B cell (primary cell): ENCODE measurements at regions not wholly inside any gene's neighbourhood (a gene's known extent, or its start where the extent isn't known, plus 50 kb on each side); places are given as distances from the start of the nearest gene placed in this dataset.

ENCODE experiments used
- ATAC-seq: fragments of 200-7000 bp; cut with Tn5 transposase; one replicate; pipeline ENCODE4 v1.10.0; 2021; ENCODE audit warnings: low read depth, mild to moderate bottlenecking, moderate number of reproducible peaks, moderate library complexity
- CTCF ChIA-PET: fragments of 350-600 bp; sonication (Branson Sonifier 250); formaldehyde crosslinking; loops from one replicate; lab custom pipeline; 2021; ENCODE audit warnings: antibody characterized with exemption, inconsistent platforms; lab: Charles Lee
- POLR2A ChIA-PET: fragments of 350-600 bp; sonication (Branson Sonifier 250); formaldehyde crosslinking; loops from one replicate; lab custom pipeline; 2021; ENCODE audit warnings: antibody characterized with exemption; lab: Charles Lee
- DNase-seq: peaks from one replicate; pipeline ENCODE4 v3.0.0; 2013
- H2AFZ ChIP-seq: 2 replicates; pipeline ENCODE4 v1.6.1; 2012; ENCODE audit warnings: mild to moderate bottlenecking, low read depth, low read length; ENCODE audit not compliant: insufficient read depth, poor library complexity, severe bottlenecking
- H3K27ac ChIP-seq, 2 donors: 1 replicate in 1 of 2; 2 replicates in 1 of 2; pipeline ENCODE4 v1.5.1; 2012 to 2013; ENCODE audit warnings: low read length in 2 of 2, mild to moderate bottlenecking in 2 of 2, moderate library complexity in 1 of 2
- H3K27me3 ChIP-seq, 4 experiments: fragments of 200-600 bp in 1 of 4; sonication (generic) in 1 of 4; replicated peaks in 1 of 4; 1 replicate in 2 of 4; 2 replicates in 2 of 4; pipeline versions ENCODE4 v1.6.1 to v1.7.0; 2013 to 2016; ENCODE audit warnings: low read length in 3 of 4, mild to moderate bottlenecking in 2 of 4, mixed read lengths in 1 of 4, moderate library complexity in 1 of 4; ENCODE audit not compliant: insufficient read depth in 4 of 4, control insufficient read depth in 3 of 4; ENCODE audit errors: control extremely low read depth in 1 of 4
- H3K36me3 ChIP-seq, 2 experiments: replicated peaks in 1 of 2; 1 replicate in 1 of 2; 2 replicates in 1 of 2; pipeline versions ENCODE4 v1.6.1 to v1.7.1; 2013; ENCODE audit warnings: low read length in 1 of 2; ENCODE audit not compliant: insufficient read depth in 2 of 2, control insufficient read depth in 1 of 2; ENCODE audit errors: control extremely low read depth in 1 of 2, extremely low read depth in 1 of 2
- H3K4me1 ChIP-seq, 2 donors: fragments of 200-600 bp in 1 of 2; sonication (generic) in 1 of 2; 1 replicate in 1 of 2; 2 replicates in 1 of 2; pipeline versions ENCODE4 v1.5.1 to v1.6.1; 2013 to 2017; ENCODE audit warnings: low read length in 2 of 2; ENCODE audit not compliant: control insufficient read depth in 2 of 2, insufficient read depth in 2 of 2
- H3K4me2 ChIP-seq: replicated peaks from 2 replicates; pipeline ENCODE3; 2012; ENCODE audit warnings: mild to moderate bottlenecking, low read depth, low read length; ENCODE audit not compliant: poor library complexity, severe bottlenecking
- H3K4me3 ChIP-seq, 5 experiments: fragments of 200-600 bp in 1 of 5; sonication (generic) in 1 of 5; 1 replicate in 3 of 5; 2 replicates in 2 of 5; pipeline versions ENCODE4 v1.5.1 to v1.7.0; 2011 to 2016; ENCODE audit warnings: low read length in 4 of 5, mild to moderate bottlenecking in 4 of 5, low read depth in 2 of 5, control low read depth in 1 of 5, moderate library complexity in 1 of 5; ENCODE audit not compliant: insufficient read depth in 1 of 5; ENCODE audit errors: control extremely low read depth in 1 of 5, extremely low read depth in 1 of 5
- H3K79me2 ChIP-seq: fragments of 200-600 bp; sonication (generic); one replicate; pipeline ENCODE4 v1.6.0; 2016; ENCODE audit warnings: low read length; ENCODE audit not compliant: control insufficient read depth, insufficient read depth
- H3K9ac ChIP-seq: fragments of 200-600 bp; sonication (generic); 2 replicates; pipeline ENCODE4 v1.6.1; 2017; ENCODE audit warnings: mild to moderate bottlenecking, low read length, moderate library complexity
- H3K9me3 ChIP-seq, 3 donors: one replicate each; pipeline versions ENCODE4 v1.6.1 to v1.7.1; 2013; ENCODE audit warnings: low read length in 2 of 3; ENCODE audit not compliant: control insufficient read depth in 2 of 3, insufficient read depth in 1 of 3; ENCODE audit errors: control extremely low read depth in 1 of 3
- H4K20me1 ChIP-seq: 2 replicates; pipeline ENCODE4 v1.6.0; 2012; ENCODE audit warnings: mild to moderate bottlenecking, low read length; ENCODE audit not compliant: insufficient read depth, control insufficient read depth, poor library complexity, severe bottlenecking
- H3K27ac Mint-ChIP-seq: one replicate; pipeline ENCODE4 v1.8.0; 2021; ENCODE audit warnings: mixed read lengths
- H3K27me3 Mint-ChIP-seq: one replicate; pipeline ENCODE4 v1.8.0; 2021; ENCODE audit warnings: mixed read lengths
- H3K4me1 Mint-ChIP-seq: one replicate; pipeline ENCODE4 v1.8.0; 2021; ENCODE audit warnings: mixed read lengths
- H3K4me3 Mint-ChIP-seq: one replicate; pipeline ENCODE4 v1.8.0; 2021; ENCODE audit warnings: mixed read lengths
- H3K9me3 Mint-ChIP-seq: one replicate; pipeline ENCODE4 v1.8.0; 2022; ENCODE audit warnings: mixed read lengths; ENCODE audit not compliant: insufficient read depth
- CTCF ChIP-seq: fragments of 200-600 bp; IDR thresholded peaks from one replicate; pipeline ENCODE4 v1.8.0; 2022; ENCODE audit warnings: antibody characterized with exemption, mild to moderate bottlenecking
- EZH2 ChIP-seq: IDR thresholded peaks from 2 replicates; pipeline ENCODE4 v1.6.1; 2012; ENCODE audit warnings: borderline replicate concordance, low read depth, mild to moderate bottlenecking, moderate library complexity, low read length; ENCODE audit not compliant: insufficient read depth, poor library complexity, severe bottlenecking
- WGBS: methylation state at CpG from one replicate; pipeline ENCODE4 v1.1.5; 2013; ENCODE audit warnings: missing lambda C conversion rate; ENCODE audit not compliant: insufficient coverage; 5-methylcytosine and 5-hydroxymethylcytosine counted together
- intact Hi-C: fragments of 100-400 bp; cut with micrococcal nuclease; formaldehyde crosslinking; loops from one replicate; pipeline ENCODE4 v1.10.0; 2022

GRCh38 chr20:53755733-53756531 is 162.3 kb upstream of the ZNF217 start:
- Histone ChIP-seq H3K4me3 (no peak overlapping the region), H3K4me1 (peaks cover 51 to 63% of the 10 kb centered on the region in 2 donors), H3K79me2 (no peaks in the 10 kb centered on the region), H3K9ac (no peak overlapping the region), H3K36me3 (no peaks in the 10 kb centered on the region), H2AFZ (no peak overlapping the region), H3K4me2 (no peak overlapping the region), H4K20me1 (no peaks in the 10 kb centered on the region), H3K27ac (no peak overlapping the region), H3K9me3 (no peaks in the 10 kb centered on the region), H3K27me3 (no peaks in the 10 kb centered on the region)
- POLR2A ChIA-PET, result no interaction called here
- WGBS, result 100% methylated on average over 2 of the region's 8 CpGs
- peaks cover 54% of the 10 kb centered on the region for H3K4me1 Mint-ChIP-seq
- H3K27ac Mint-ChIP-seq, result no peak overlapping the region
- intact Hi-C loops, result no loop called here
- no peaks in the 10 kb centered on the region for H3K9me3 Mint-ChIP-seq
- no peak for ATAC-seq
- no peaks in the 10 kb centered on the region for H3K27me3 Mint-ChIP-seq
- CTCF ChIA-PET, result interaction anchor here (0.6 kb wide), 1 partner anchor 345 kb away, joined by 3 read pairs; no protein-coding TSS in a partner anchor
- no peak overlapping the region for H3K4me3 Mint-ChIP-seq
- TF ChIP-seq EZH2 (no peak), CTCF (no peak)
- DNase-seq, result no peak

GRCh38 chr20:53753880-53754459 is 160.3 kb upstream of the ZNF217 start:
- POLR2A ChIA-PET, result no interaction called here
- peak overlapping the region; percentile 29 for H3K4me3 Mint-ChIP-seq
- H3K4me1 Mint-ChIP-seq, result peaks cover 62% of the 10 kb centered on the region

More at GRCh38 chr20:53753880-53754459, 160.3 kb upstream of the ZNF217 start:
- intact Hi-C loops, result loop anchor here (5.0 kb wide), 3 partner anchors 33 to 113 kb away; no protein-coding TSS in a partner anchor
- ATAC-seq (no peak), DNase-seq (no peak)
- Histone ChIP-seq H3K4me1 (peaks cover 54 to 62% of the 10 kb centered on the region in 2 donors), H3K27me3 (no peaks in the 10 kb centered on the region), H3K27ac (peak overlapping the region; percentile 11 to 61), H3K4me3 (no peak overlapping the region), H3K9ac (no peak overlapping the region), H2AFZ (peak overlapping the region; percentile 54), H4K20me1 (no peaks in the 10 kb centered on the region), H3K9me3 (no peaks in the 10 kb centered on the region), H3K36me3 (no peaks in the 10 kb centered on the region), H3K4me2 (peak overlapping the region; percentile 49), H3K79me2 (no peaks in the 10 kb centered on the region)
- CTCF ChIA-PET, result interaction anchor here (0.5 to 2.6 kb wide), 5 partner anchors 15 to 198 kb away, joined by 3 to 10 read pairs (median 4); no protein-coding TSS in a partner anchor
- no peaks in the 10 kb centered on the region for H3K9me3 Mint-ChIP-seq
- no CpG with 5 or more reads among the region's 2 CpGs for WGBS
- TF ChIP-seq EZH2, result no peak
- TF ChIP-seq CTCF, result no peak
- no peaks in the 10 kb centered on the region for H3K27me3 Mint-ChIP-seq
- H3K27ac Mint-ChIP-seq, result peak overlapping the region; percentile 78
